ENCODE measurements at regions not wholly inside any gene's neighbourhood (a gene's known extent, or its start where the extent isn't known, plus 50 kb on each side); places are given as distances from the start of the nearest gene placed in this dataset.

DNA sequence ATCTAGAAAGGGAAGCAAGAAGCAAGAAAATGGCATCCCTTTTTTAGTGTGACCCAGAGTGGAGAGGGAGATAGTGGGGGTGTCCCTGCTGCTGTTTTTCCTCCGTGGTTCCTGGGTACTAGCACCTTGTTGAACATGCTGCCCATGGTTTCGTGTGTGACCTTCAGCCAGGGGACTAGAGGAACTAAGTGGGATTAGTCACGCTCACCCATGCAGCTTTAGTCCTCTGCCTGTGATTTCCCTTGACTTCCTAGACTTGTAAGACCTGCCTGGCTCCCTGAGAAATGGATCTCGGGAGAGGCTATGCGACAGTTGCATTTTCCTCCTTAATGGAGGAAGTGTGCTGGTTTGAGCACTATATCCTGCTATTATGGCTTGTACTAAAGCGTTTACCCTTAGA is 471.4 kb downstream of the DCDC2C start:
- TF ChIP-seq POLR2A (IDR thresholded peaks at IDR 0.05; ENCODE audit: low read length) (no peak), GATA1 (IDR thresholded peaks at IDR 0.05; ENCODE audit: low read depth, low read length) (no peak)
